NCI-H1436 treated with DMSO at 0.1 percent for 48 hours (cell line): ENCODE measurements at regions not wholly inside any gene's neighbourhood (a gene's known extent, or its start where the extent isn't known, plus 50 kb on each side); places are given as distances from the start of the nearest gene placed in this dataset.

Experiments used
- DNase-seq: peaks from one replicate; lab custom pipeline; 2025; lab: John Stamatoyannopoulos, UW

DNA sequence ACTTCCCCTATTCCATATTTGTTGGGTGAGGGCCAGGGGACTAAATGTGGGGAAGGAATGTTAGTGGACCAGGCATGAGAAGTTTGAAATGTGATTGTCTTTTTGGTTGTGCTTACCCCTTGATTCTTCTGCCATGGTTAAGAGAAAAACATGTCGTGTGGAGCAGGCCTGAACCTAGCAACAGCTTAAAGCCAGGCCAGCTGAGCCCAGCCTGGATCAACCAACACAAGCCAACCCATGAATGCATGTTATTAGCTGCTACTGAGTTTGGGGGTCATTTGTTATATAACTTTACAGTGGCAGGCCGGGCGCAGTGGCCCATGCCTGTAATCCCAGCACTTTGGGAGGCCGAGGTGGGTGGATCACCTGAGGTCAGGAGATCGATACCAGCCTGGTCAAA lies 52.4 kb upstream of the TRIO start:
- DNase-seq: no peak

DNA sequence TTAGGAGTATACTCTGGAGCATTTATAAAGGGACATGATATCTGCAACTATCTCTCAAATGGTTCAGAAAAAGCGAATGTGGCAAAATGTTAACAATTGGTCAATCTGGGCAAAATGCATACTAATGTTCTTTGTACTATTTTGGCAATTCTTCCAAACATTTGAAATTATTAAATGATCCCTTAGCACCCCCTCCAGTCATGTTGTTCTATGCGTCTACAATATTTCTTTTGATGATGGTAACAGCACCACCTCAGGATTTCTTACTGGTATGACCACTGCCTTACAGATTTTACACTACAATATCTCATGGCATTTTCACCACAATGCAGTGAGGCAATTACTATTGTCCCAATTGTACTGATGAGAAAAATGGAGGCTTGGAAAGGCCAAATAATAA lies 52.9 kb upstream of the TRIO start:
- no peak for DNase-seq

DNA sequence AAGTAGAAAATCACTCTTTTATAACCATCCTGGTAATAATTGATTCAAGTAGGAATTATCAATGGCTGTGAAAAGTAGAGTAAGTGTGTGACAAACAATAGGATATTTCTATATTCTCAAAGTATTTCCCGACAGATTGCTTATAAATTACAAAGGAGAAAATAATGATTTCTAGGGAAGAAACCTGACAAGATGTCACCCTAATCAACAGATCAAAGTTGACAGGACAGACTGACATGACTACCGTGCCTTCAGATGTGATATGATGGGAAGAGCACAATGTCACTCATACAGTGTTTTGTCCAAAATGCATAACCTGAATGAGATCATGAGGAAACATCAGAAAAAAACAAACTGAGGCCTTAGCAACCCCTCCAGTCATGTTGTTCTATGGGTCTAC lies 53.9 kb upstream of the TRIO start:
- no peak for DNase-seq

DNA sequence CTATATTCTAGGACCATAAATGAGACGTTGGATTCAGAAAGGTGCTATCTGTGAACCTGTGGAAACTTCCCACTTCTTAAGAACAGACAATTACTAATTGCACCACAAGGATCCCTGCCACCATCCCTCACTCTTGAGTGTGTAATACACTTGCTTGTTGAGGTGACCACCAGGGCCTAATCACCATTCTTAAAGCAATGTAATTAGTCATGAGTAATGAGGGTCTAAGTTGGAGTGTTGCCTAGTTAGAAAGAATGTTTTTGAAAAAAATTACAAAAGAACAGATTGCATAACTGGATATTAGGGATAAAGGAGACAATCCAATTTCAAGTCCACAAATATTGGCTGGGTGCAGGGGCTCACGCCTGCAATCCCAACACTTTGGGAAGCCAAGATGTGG lies 56.9 kb upstream of the TRIO start:
- DNase-seq: no peak

DNA sequence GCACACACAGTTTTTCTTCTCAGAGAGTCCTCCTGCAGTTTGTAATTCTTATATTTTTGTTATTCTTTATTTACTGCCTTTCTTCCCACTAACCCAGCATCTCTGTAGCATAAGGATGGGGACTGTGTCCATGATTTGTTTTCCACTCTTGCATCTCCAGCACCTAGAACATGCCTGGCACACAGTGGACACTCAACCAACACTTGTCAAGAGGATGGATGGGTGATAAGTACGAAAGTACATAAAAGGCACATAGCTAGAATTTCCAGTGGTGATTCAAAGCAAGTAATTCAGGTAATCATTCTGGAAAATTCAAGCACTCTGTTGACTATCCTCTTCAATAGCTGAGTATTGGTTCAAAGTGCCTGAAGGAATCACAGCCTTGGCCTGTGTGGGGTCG lies 60.2 kb upstream of the TRIO start:
- DNase-seq: no peak

DNA sequence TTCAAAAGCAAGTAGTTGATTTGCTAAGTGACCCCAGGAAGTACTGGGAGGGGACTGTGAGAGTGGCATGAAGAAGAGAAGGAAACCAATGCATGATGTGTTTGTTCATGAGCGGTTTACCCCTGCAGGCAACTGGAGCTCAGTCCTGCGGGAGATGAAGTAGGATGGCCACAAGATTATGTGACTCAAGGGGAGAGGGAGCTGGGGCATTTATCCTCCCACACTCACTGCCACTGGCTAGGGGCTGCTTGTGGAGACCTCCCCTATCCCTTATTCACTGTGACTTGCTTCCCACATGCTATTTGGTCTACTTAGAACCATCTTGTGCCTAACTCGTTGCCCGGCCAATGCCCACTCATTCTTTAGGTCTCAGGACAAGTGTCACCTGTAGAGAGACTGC lies 60.6 kb upstream of the TRIO start:
- DNase-seq: no peak

DNA sequence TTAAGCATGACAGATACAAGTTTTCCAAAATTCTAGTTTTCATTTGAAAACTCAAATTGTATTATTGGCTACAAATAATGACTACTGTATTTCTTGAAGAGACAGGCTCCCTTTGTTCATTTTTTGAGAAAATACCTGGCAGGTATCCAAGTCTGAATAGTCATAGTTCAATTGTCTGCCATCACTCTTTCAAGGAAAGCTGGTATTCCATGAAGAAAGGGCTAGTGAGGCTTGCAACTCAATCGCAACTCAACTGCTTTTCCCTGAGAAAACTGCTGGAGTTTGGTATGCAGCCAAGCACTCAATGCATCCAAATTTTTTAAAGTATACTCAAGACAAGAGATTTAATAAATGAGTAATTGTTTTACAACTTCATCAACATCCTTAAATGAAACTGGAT lies 61.4 kb upstream of the TRIO start:
- no peak for DNase-seq

DNA sequence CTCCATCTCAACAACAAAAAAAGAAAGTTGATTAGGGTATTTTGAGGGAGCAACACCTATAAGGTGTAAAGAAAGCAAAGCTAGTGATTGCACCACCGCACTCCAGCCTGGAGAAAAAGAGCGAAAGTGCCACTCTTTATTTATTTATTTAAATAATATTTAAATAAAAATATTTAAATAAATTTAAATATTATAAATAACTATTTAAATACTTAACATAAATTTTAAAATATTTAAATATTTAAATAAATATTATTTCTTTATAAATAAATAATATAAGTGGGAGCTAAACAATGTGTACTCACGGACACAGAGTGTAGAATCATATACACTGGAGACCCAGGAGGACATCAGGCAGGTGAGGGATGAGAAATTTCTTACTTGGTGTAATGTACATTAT lies 64.4 kb upstream of the TRIO start:
- DNase-seq: no peak

DNA sequence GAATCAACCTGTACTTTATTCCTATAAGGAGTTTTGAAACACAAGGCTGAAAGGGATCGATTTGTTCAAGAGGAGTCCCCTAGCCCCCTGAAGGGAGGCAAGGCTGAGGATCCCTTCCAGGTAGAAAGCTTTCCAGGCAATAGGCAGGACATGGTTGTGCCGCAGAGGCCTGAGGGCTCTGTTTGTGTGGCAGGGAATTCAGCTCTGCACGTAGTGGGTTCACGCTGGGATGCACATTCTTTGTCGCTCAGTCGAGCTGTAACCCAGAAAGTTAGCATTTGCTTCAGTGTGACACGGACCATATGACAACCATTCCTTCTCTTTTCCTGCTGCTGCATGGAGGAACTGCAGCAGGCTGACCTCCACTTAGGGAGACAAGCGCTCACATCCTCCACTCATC lies 65.6 kb upstream of the TRIO start:
- DNase-seq: no peak

DNA sequence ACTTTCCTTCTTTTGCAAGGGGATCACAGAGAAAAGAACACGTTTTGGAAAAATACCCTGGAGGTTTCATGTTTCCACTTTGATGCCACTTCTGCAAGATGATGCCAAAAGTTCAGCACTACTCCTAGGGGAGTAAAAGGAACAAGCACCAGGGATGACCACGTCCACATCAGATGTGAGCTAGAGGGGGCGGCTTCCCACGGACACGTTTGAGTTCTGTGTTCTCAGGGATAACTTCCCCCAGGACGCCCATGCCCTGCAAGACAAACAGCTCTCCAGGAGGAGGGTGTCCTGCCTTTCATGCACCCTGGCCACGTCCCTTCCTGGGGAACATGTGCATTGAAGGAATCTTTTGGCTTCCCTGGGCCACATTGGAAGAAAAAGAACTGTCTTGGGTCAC lies 66.6 kb upstream of the TRIO start:
- DNase-seq: no peak

DNA sequence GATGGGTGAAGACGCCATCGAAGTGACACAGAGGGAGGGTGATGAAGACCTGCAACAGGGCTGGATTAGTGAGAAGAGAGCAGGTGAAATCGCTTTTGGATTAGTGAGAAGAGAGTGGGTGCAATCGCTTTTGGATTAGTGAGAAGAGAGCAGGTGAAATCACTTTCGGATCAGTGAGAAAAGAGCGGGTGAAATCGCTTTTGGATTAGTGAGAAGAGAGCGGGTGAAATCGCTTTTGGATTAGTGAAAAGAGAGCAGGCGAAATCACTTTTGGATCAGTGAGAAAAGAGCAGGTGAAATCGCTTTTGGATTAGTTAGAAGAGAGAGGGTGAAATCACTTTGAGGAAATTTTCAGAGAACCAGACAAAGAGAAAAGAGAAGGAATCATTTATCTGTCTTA lies 67.2 kb upstream of the TRIO start:
- no peak for DNase-seq

DNA sequence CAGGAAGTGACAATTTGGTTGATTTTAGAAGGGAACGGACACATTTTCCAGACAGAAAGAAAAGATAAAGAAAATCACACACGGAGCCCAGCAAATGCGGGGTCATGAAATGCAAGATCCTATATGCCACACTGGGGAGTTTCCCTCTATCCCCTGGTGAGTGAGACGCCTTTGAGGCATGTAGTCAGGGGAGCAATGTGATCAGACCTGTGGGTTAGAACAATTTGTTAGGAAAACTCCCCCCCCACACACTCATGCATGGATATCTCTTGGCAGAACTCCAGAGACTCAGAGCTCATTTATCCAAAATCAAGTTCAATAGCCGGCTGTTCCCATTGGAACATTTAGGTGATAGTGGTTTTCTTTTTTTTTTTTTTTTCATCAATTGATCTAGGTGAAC lies 71.7 kb upstream of the TRIO start:
- DNase-seq: no peak

DNA sequence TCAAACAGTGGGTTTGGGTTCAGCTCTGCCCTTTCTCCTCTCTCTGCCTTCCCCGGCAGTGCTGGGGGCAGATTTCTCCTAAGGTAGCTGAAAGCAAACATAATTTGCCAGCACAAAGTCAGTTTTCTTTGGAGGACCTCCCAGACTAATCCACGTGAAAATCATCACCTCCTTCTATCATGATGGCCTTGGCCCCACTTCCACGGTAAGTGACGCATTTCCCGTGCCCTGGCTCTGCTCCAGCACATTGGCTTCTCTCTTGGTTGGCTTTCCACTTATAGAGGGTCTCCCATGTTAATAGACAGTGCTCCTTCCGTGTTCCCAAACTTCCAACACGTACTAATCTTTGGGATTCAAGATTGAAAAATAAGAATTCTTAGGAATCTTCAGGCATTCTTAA lies 74.1 kb upstream of the TRIO start:
- no peak for DNase-seq

DNA sequence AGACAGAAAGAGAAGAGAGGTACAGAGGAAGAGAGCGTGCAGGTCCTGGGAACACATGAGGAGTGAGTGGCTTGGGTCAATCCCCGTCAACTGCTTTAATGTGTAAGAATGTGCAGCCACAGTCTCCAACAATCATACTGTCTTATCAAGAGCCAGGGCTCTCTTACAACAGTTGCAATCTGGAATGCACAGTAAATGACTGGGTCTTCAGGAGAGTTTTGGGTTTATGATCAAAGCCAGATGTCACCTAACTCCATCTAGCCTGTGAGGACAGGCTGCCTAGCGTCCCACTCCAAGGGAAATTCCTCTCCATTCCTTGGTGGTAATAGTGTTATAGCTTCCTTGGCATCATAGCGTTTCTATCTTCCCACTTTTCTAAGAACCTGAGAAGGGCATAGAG lies 75.0 kb upstream of the TRIO start:
- DNase-seq: no peak

DNA sequence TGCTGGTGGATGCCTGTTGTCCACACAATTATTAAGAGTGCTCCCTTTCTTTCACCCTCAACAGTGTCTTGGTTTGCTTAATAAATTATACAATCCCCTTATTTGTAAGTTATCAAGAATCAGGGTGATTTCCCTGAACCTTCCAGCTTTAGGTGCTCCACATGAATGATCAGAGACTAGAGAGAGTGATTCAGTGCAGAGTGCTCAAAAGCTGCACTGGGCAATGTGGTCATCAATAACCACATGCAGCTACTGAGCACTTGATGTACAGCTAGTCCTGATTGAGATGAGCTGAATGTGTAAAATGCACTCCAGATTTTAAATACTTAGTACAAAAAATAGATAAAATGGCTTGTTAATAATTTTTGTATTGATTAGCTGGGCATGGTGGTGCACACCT lies 76.8 kb upstream of the TRIO start:
- no peak for DNase-seq

DNA sequence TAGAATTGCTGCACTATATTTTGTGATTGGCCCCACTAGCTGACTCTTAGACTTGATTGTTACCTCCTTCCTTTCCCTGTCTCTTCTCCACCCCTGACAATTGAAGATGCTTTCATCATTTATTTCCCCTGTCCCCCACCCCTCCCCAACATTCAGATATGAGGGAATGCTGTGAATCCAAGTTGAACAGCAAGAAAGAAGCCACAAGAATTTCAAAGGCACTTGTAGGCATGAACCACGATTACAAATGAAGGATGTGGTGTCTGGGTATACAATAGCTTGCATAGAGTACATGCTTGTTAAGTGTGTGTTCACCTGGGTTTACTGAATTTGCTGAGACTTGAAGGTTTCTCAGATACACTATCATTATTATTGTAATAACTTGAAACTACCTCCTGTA lies 78.3 kb upstream of the TRIO start:
- DNase-seq: no peak

DNA sequence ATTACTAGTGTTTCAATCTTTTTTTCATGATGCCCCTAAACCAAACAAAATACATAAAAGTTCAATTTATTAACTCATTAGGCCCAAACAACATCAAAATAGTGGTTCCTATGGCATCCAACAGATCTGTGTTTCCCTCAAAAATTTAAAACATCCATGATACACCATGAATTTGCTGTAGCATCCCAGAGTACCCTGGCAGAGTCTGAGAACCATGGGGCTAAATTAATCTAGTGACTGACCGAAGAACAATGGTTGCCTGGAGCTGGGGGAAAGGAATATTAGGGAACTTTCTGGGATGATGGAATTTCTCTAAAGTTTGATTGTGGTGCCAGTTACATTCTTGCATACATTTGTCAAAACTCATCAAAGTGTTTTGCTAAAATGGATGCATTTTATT lies 79.5 kb upstream of the TRIO start:
- no peak for DNase-seq

DNA sequence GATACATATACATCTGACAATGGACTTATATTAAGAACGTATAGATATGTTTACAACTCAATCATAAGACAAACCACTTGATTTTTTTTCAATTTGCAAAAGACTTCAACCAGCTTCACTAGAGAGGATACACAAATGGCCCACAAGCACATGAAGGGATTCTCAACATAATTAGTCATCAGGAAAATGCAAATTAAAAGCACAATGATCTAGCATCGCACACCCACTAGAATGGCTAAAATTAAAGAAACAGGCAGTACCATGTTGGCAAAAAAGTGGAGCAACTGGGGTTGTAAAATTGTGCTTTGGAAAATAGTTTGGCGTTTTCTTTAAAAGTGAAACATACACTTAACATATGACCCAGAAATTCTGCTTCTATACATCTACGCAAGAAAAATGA lies 80.0 kb upstream of the TRIO start:
- no peak for DNase-seq

DNA sequence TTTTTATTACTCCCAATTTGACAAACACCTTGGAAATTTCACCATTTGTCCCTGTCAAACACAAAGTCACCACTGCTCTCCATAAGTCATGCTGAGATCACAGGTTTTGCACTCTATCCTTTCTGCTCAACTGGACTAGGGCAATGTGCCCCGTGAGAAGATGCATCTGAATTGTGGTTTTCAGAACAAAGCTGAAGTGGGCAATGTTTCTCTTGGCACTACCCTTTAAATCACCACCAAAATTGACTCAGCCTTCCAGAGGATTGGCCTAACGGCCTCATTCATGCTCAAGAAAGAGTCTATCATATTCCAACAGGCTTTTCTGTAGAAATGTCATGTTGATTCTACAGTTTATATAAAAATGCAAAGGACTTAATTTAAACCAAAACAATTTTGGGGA lies 81.0 kb upstream of the TRIO start:
- no peak for DNase-seq

DNA sequence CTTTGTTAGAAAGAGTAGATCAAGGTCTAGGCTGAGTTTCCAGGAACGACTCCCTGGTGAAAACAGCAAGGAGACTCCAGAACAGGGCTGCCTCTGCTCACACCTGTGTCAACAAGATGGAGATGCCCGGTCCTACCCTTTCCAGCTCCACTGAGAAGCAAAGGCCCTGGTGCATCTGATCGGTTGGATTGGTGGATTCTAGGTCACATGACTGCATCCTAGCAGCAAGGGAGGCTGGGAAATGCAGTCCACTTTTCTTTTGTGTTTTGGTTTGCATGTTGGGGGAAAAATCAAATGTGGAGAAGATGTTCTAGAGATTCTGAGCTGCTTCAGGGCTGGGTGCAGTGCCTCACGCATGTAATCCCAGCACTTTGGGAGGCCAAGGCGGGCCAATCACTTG lies 82.0 kb upstream of the TRIO start:
- DNase-seq: no peak

DNA sequence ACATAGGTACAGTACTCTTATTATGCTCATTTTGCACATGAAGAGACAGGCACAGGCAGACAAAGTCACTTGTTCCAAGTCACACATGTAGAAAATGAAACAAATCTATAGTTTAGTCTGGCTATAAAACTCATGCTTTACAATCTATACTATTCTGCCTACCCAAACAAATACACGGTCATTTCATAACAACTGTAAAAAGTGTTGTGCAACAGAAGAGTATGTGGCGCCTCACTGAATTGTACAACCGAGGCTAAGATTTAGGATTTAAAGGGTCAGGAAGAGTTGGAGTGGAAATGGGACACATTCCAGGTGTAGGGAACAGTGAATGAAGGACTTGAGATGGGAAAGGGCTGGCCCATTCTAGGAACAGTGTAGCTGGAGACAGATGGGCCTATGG lies 82.9 kb upstream of the TRIO start:
- no peak for DNase-seq

DNA sequence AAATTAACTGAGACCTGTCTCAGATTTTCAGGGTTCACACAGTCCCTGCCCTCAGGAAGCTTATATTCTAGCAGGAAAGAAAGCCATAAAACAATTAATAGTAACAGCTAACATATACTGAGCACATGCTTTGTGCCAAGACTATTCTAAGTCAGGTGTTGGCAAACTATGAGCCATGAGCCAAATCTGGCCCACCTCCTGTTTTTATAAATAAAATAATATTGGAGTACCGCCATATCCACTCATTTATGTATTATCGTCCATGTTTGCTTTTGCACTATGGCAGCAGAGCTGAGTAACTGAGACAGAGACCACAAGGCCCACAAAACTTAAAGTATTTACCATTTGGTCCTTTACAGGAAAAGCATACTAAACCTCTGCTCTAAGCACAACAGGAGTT lies 83.3 kb upstream of the TRIO start:
- DNase-seq: no peak

DNA sequence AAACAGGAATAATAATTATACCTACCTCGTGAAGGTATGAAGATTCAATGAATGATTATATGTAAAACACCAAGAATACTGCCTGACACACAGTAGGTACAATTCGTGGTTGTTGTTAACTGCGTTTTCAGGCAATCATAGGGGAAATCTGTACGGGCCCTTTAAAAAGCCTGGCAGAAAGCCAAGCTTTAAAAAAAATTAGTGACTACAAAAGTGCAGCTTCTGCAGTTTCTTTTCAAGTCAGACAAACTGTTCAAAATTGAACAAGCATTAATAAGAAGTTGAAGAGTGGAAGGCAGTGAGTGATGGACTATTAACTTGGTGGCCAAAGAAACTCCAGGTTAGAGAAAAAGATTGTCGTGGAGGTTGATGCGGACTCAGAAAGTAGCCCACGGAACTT lies 85.9 kb upstream of the TRIO start:
- DNase-seq: no peak

DNA sequence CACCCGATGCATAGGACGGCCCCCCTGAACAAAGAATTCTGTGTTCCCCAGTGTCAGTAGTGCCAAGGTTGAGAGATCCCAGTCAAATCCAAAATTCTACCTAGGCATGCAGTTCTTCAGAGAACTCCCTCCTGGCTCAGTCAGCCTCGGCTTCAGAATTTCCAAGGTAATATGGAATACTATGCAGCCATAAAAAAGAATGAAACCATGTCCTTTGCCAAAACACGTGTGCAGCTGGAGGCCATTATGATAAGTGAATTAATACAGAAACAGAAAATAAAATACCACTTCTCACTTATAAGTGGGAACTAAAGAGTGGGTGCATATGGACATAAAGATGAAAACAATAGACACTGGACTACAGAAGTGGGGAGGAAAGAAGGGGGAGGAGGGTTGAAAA lies 87.1 kb upstream of the TRIO start:
- DNase-seq: no peak
